ENCODE measurements at regions not wholly inside any gene's neighbourhood (a gene's known extent, or its start where the extent isn't known, plus 50 kb on each side); places are given as distances from the start of the nearest gene placed in this dataset.
A peak's percentile ranks its signal among the peaks of the same experiment; 100 is the strongest.
"Not testable (repeated sequence)": the region's sequence is repeated elsewhere in the genome, so short reads cannot be mapped to it uniquely, and the experiment has no call there.

GRCh38 chr4:123007679-123008078 is 85.3 kb upstream of the NUDT6 start:
- peaks cover 60% of the 10 kb centered on the region for H3K36me3 Mint-ChIP-seq
- H3K4me1 Mint-ChIP-seq: peaks cover 4% of the 10 kb centered on the region
- DNase-seq (ENCODE audit: low spot score in 2 of 2, unreplicated experiment in 2 of 2): no peak
- H3K27ac Mint-ChIP-seq: no peak overlapping the region
- no peak overlapping the region for H3K4me3 Mint-ChIP-seq
- peaks cover 39% of the 10 kb centered on the region for H3K9me3 Mint-ChIP-seq
- no peak for TF ChIP-seq CTCF (IDR thresholded peaks at IDR 0.05; ENCODE audit: unreplicated experiment)
- H3K27me3 Mint-ChIP-seq (ENCODE audit: low read depth): no peaks in the 10 kb centered on the region

GRCh38 chr4:123012416-123012815 is 90.0 kb upstream of the NUDT6 start:
- H3K4me3 Mint-ChIP-seq; H3K27me3 Mint-ChIP-seq (ENCODE audit: low read depth); H3K27ac Mint-ChIP-seq; H3K4me1 Mint-ChIP-seq; DNase-seq (ENCODE audit: low spot score in 2 of 2, unreplicated experiment in 2 of 2): not testable (repeated sequence)
- Mint-ChIP-seq H3K36me3 (peaks cover 42% of the 10 kb centered on the region), H3K9me3 (peaks cover 17% of the 10 kb centered on the region)

- DNase-seq (ENCODE audit: low spot score in 2 of 2, unreplicated experiment in 2 of 2): no peak
- peaks cover 16% of the 10 kb centered on the region for H3K4me1 Mint-ChIP-seq
- H3K27me3 Mint-ChIP-seq (ENCODE audit: low read depth): no peaks in the 10 kb centered on the region
- H3K9me3 Mint-ChIP-seq: peaks cover 9% of the 10 kb centered on the region
- peak overlapping the region; percentile 84 for H3K27ac Mint-ChIP-seq
- peaks cover 28% of the 10 kb centered on the region for H3K36me3 Mint-ChIP-seq
- H3K4me3 Mint-ChIP-seq: no peak overlapping the region
- TF ChIP-seq CTCF (IDR thresholded peaks at IDR 0.05; ENCODE audit: unreplicated experiment): no peak
These were observed 91.6 kb upstream of the NUDT6 start for GRCh38 chr4:123014038-123014437.

- DNase-seq (ENCODE audit: low spot score in 2 of 2, unreplicated experiment in 2 of 2): no peak
- Mint-ChIP-seq H3K4me1 (peaks cover 14% of the 10 kb centered on the region), H3K9me3 (peaks cover 4% of the 10 kb centered on the region), H3K36me3 (peaks cover 16% of the 10 kb centered on the region), H3K27me3 (ENCODE audit: low read depth) (no peaks in the 10 kb centered on the region), H3K27ac (no peak overlapping the region), H3K4me3 (no peak overlapping the region)
- no peak for TF ChIP-seq CTCF (IDR thresholded peaks at IDR 0.05; ENCODE audit: unreplicated experiment)
These were observed 94.7 kb upstream of the NUDT6 start for GRCh38 chr4:123017078-123017477.

GRCh38 chr4:123017636-123018395 is 95.4 kb upstream of the NUDT6 start:
- H3K4me3 Mint-ChIP-seq: no peak overlapping the region
- H3K27ac Mint-ChIP-seq: peak overlapping the region; percentile 32
- H3K27me3 Mint-ChIP-seq (ENCODE audit: low read depth): no peaks in the 10 kb centered on the region
- peaks cover 11% of the 10 kb centered on the region for H3K36me3 Mint-ChIP-seq
- H3K4me1 Mint-ChIP-seq: peaks cover 14% of the 10 kb centered on the region
- no peaks in the 10 kb centered on the region for H3K9me3 Mint-ChIP-seq
- no peak for TF ChIP-seq CTCF (IDR thresholded peaks at IDR 0.05; ENCODE audit: unreplicated experiment)
- DNase-seq (ENCODE audit: low spot score in 2 of 2, unreplicated experiment in 2 of 2): no peak

GRCh38 chr4:123018396-123018775 is 96.0 kb upstream of the NUDT6 start:
- Mint-ChIP-seq H3K27me3 (ENCODE audit: low read depth) (no peaks in the 10 kb centered on the region), H3K27ac (no peak overlapping the region), H3K36me3 (peaks cover 9% of the 10 kb centered on the region), H3K4me3 (no peak overlapping the region), H3K9me3 (no peaks in the 10 kb centered on the region), H3K4me1 (peaks cover 14% of the 10 kb centered on the region)
- TF ChIP-seq CTCF (IDR thresholded peaks at IDR 0.05; ENCODE audit: unreplicated experiment): no peak
- no peak for DNase-seq (ENCODE audit: low spot score in 2 of 2, unreplicated experiment in 2 of 2)

All from mesothelial cell of epicardium (in vitro differentiated cells).